GM19452 (cell line): ENCODE measurements at regions not wholly inside any gene's neighbourhood (a gene's known extent, or its start where the extent isn't known, plus 50 kb on each side); places are given as distances from the start of the nearest gene placed in this dataset.

ENCODE experiments used
- ATAC-seq: cut with Tn5 transposase; IDR thresholded peaks from one replicate; pipeline ENCODE4 v1.9.1; 2021; ENCODE audit not compliant: unreplicated experiment

DNA sequence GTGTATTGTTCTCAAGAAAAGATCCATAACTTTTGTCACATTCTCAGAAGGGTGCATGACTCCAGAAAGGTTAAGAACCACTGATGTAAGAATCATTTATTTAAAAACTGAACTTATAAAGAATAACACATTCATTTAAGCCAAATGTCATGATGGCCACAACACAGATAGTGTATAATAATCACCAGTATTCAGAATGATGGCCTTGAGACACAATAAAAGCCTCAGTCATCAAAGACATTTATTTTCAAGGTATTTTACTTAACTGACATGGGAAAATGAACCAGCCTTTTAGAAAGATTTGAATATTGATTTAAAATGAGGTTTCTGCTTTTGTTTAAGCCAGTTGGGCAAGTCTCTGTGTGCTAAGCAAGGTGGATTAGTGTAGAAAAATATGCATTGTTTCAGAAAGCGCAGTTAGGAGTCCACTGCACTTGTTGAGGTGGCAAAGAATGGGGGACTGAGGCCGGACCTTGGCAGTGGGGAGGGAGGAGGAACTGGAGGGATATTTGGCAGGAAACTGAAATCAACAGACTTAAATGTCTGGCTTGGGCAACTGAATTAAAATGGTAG lies 371.9 kb upstream of the ESRRG start:
- no peak for ATAC-seq

DNA sequence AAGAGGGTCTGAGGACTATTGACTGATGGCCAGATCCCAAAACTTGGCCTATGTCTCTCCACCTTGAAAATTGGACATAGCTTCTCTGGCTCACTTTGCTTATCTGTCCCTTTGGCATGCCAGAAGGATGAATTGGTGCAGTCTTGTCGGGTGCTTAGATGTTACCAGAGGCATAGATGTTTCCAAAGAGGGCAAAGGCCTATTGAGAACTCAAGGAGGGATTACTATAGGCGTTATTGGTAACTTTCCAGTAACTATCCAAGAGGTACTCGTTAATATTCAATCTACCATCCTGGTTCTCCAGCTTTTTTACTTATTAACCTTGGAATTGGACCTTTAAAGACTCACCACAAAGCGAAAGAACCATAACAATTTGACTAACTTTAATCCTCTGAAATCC lies 368.3 kb upstream of the ESRRG start:
- ATAC-seq, result no peak

GRCh38 chr1:217090060-217090911 lies 367.1 kb upstream of the ESRRG start:
- no peak for ATAC-seq

DNA sequence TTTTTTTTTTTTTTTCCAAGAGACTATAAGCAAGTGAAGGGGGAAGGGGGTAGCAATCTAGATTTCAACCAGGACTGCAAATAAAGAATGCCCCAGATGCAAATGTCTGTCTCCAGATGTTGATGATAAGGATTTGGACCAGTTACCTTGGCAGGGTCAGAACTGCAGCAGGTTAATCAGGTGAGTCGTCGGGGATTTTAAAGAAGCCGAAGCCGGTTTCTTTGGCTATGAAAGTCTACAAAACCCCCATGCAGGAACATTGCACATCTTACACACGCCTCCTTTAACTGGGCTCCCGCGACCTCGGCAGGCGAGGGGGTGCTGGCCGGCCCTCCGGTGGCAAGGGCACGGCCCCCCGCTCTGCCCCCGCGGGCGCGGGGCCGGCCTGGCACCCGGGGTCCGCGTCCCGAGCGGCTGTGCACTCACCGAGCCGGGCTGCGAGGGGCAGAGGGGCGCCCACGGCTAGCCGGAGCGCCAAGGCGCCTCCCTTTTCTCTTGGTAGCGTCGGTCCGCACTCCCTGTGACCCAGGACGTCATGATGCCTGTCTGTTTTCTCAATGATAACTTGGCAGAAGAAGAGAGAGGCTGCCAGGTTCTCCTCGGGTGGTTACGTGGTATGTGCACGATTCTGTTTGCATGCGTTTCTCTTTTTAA lies 366.3 kb upstream of the ESRRG start:
- no peak for ATAC-seq

GRCh38 chr1:217088521-217089284 lies 365.5 kb upstream of the ESRRG start:
- ATAC-seq, result no peak

- no peak for ATAC-seq
Measured at GRCh38 chr1:217088011-217088410, 364.8 kb upstream of the ESRRG start.

- no peak for ATAC-seq
Measured at GRCh38 chr1:217079584-217079983, 356.4 kb upstream of the ESRRG start.

GRCh38 chr1:217078959-217079358 lies 355.7 kb upstream of the ESRRG start:
- ATAC-seq, result no peak

- no peak for ATAC-seq
Measured at GRCh38 chr1:217078078-217078690, 355.0 kb upstream of the ESRRG start.

- ATAC-seq, result no peak
Measured at GRCh38 chr1:217077426-217077825, 354.2 kb upstream of the ESRRG start.

- ATAC-seq, result no peak
Measured at GRCh38 chr1:217076902-217077301, 353.7 kb upstream of the ESRRG start.

- no peak for ATAC-seq
Measured at GRCh38 chr1:217072926-217073325, 349.7 kb upstream of the ESRRG start.

- ATAC-seq, result no peak
Measured at GRCh38 chr1:217067642-217068041, 344.4 kb upstream of the ESRRG start.

DNA sequence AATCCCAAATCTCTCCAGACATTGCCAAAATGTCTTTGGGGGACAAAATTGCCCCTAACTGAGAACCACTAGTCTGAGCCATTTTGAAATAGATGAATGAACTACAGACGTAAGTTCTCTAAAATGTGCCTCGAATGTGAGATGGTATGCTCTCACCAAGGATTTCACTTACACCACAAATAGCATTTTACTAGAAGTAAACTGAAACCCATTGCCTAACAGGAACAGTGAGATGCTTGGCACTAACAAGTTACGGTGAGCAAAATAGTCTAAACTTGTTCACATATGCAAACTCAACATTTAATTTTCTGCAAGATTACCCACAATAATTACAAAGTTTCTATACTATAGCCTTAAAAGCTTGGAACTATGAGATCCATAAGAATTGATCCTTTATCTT lies 343.6 kb upstream of the ESRRG start:
- no peak for ATAC-seq

DNA sequence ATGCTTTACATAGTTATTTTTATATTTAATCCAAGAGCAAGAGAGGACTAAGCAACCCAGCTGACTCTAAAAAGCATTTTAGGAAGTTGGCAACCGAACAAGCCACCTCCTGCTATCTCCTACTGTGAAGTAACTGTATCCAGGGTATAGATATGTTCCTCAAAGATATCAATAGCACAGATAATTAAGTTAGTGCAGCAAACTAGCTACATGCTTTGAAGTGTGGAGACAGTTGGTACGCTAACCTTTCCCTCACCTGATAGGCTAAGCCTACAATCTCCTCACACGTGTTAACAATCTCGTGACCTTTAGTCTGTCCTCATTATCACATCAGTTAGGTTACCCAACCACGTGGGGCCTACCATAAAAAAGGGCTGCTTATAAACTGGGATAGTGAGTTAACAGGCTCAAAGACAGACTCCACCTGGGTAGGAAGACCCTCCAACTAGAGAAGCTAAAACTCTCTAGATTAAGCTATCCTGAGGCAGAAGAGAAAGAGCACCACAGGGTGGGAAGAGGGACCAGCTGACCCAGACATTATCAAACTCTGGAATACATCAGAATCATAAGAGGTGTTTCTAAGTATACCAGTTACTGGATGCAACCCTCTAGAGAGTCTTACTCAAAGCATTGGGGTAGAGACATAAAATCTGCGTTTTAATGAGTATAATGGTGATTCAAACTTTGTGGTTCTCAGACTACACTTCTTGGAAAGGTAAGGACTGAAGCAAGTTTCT lies 340.1 kb upstream of the ESRRG start:
- no peak for ATAC-seq

DNA sequence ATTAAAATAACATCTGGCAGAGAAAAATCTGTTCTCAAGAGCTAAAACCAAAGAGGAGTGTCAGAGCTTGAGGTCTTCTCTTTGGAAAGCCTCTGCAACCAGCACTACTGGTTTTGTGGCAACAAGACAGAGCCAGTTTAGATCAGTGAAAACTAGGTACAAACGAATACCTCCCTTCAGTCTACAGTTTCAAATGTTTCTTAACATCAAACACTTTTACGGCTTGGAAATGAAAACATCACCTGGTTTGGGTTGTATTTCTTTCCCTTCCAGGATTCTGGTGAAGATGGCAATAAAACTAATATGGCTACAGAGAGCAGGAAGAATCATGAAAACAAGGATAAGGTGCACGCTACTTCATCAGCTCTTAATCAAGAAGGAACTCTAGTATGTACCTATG lies 339.4 kb upstream of the ESRRG start:
- no peak for ATAC-seq

GRCh38 chr1:217059401-217059800 lies 336.2 kb upstream of the ESRRG start:
- no peak for ATAC-seq

GRCh38 chr1:217053676-217054075 lies 330.4 kb upstream of the ESRRG start:
- no peak for ATAC-seq

DNA sequence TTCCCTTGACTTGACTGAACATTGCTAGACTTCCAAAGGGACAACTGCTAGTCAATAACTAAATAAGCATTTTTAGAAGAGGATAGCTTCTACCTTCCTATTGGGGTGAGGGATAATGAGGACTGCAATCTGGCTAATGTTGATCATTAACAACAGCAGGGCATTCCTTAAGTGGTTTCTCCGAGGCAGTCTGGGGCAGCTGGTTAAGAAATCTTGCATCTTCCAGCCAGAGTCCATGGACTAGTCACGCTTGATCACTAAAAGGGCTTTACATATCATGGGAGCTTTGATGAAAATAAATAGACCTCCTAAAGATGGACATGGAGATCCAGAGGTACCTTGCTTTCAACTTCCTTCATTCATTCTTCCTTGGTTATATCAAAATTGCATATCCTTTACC lies 329.4 kb upstream of the ESRRG start:
- no peak for ATAC-seq

- ATAC-seq, result no peak
Measured at GRCh38 chr1:217052196-217052595, 329.0 kb upstream of the ESRRG start.
